CD1c-positive myeloid dendritic cell (primary cell): ENCODE measurements at regions not wholly inside any gene's neighbourhood (a gene's known extent, or its start where the extent isn't known, plus 50 kb on each side); places are given as distances from the start of the nearest gene placed in this dataset.
A peak's percentile ranks its signal among the peaks of the same experiment; 100 is the strongest.

ENCODE experiments used
- DNase-seq: peaks from one replicate; pipeline ENCODE4 v3.0.0-alpha.2; 2016; ENCODE audit errors: extremely low spot score

DNA sequence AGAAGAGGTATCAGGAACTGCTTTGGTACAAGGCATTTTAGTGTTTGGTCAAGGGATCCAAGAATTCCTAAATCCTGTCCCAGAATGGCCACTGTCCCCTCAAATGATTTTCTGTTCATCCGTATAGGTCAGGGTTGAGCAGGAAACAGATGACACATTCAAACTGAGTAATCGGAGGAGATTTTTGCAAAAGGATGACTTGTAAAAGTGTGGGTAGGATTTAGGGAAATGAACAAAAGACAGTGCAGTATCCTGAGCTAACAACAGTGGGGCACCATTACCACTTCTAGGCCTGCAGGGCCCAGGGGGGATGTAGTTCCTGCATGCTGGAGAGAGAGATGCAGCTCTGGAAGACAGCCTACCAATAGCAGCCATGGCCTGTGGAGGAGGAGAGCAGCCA, 290.1 kb downstream of the ZSWIM6 start:
- peak; percentile 44 for DNase-seq

DNA sequence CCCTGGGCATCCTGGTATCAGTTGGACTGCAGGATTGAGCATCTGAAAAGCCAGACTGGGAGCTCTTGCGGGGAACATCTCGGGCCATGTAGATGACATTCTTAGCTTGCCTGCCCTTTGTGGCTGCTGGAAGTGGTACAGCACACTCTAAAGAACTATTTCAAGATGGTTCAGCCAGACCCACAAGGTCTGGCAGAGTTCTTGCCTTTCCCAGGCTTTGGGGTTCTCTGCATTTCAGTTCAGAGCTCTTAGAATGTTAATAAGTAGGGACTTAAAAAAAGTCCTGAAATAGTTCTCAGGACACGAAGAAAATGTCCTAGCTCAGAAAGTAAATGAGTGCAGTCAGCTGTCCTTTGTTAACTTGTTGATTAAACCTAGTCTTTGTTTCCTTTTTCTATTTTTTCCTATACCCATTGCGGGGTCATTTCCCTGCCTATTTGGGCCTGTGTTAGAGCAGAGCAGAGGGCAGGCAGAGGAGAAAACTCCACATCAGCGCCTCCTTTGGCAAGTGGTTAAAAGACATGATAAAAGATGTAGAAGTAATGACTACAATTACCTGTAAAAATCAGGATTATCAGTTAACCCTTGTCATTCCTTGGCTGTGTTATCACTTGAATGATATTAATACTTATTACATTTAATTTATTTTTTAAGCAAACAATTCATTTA, 291.5 kb downstream of the ZSWIM6 start:
- DNase-seq: no peak

DNA sequence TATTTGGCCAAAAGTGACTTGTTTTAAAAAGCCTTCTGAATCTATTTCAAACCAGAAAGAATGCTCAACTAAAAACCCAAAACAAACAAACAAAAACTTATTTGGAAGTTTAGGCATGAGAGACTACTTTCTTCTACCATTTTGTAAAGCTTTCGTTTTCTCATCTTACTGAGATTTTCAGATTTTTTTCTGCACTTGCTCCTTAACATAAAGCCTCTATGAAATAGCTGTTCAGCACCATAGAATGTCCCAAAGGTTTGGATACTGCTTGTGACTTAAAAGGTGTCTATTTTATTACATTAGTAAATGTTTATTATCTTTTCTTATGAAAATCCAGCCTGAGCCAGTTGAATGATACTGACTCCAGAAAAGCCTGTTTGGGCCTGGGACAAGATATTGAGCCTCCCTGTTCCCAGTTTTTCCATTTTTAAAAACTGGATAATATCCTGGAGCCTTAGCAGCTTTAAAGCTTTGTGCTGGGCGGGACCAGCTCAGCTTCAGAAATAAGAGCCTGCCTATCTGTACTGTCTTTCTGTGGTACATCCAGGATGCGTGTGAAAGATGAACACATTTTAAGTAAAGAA, 292.6 kb downstream of the ZSWIM6 start:
- DNase-seq: no peak

DNA sequence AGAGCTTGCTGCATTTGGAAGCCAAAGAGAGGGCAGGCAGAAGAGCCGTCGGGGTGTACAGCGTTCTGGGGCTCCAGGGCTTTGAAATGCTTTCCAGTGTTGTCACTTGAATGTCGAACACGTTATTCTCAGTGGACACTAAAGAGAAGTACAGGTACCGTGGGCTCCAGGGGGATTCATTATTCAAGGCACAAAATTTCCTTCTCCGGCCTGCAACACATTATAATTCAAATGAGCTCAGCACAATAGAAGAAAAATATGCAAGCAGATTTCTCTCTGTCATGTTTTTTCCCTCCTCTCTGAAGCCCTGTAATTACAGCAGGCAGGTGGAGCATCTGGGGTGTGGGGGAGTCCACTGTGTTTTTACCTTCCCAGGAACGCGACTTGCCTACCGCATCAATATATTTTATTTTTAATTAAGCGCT, 293.1 kb downstream of the ZSWIM6 start:
- DNase-seq: no peak

GRCh38 chr5:61625681-61626621, 293.9 kb downstream of the ZSWIM6 start:
- DNase-seq: peak; percentile 70

DNA sequence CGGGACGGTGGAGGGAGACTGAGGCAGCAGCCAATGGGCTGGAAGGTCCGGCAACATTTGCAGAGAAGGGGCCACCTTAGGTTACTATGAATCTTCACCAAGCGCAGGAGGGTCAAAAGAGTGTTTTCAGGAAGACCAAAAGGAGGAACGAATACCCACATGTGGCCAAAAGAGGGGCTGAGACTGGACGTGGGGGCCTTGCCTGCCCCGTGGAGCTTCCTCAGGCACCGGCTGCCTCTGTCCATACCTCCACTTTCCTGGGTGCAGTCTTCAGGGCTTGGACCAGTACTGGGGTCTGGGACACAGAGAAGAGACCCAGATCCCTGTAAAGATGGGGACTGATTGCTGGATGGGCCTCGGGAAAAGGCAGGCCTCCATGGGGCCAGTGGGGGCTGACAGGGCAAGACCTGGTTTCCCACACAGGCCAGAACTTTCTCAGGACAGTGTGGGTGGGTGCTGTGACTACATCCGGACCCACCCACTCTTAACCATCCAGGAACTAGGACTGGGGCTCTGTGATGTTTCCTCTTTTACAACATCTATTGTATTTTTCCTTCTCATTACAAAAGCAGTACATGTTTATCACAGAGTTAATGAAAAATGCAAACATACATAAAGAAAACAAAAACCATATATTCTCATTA, 294.7 kb downstream of the ZSWIM6 start:
- DNase-seq: peak; percentile 90

DNA sequence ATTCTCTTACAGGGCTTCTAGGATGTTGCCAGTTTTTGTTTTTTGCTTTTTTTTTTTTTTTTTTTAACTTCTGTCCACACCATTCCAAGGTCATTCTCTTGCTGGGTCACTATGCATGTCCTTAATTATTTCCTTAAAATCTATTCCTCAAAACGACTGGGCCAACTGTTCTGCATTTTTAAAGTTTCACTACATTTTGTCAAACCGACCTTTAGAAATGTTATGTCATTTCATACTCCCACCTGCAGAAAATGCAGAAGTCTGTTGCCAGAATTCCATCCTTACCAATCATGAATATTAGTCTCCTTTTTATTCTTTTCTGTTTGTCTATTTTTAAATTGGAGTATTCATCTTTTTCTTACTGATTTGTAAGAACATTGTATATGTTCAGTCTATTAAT, 295.5 kb downstream of the ZSWIM6 start:
- peak; percentile 67 for DNase-seq

DNA sequence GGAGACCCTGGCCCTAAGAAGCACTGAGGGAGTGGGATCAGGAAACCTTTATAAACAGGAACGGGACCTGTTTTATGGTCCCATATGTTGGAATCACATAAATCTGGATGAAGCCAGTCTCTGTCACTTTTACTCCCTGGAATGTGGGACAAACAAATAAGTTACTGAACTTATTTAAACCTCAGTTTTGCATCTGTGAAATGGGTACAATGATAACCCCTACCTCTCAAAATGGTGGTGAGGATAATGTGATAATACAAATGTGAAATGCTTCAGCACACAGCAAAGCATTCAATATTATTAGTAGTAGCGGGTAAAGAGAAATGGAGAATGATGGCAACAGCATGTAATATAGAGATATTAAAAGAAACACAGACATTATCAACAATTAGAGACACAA, 298.9 kb downstream of the ZSWIM6 start:
- no peak for DNase-seq

DNA sequence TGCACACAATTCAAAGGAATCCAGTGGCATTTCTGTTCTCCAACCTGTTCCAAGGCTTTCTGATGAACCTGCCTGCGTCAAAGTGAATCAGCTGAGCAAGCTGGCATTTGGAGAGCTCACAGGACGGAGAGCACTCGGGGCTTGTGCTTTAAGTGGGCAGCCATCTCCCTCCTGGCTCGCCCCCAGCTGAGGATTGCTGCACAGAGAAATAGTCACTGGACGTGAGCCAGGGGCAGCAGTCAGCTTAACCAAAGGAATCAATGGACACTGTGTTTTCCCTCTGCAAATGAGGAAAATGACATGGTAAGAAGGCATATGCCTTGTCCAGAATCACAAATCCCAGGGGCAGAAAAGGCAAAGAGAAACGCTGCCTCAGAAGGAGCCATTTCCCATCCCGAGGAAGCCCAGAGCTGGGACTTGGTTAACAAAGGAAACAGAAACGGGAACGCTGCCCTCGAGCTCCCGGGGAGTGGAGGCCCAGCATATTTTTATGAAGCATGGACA, 299.4 kb downstream of the ZSWIM6 start:
- no peak for DNase-seq

GRCh38 chr5:61632064-61632463, 300.0 kb downstream of the ZSWIM6 start:
- DNase-seq: no peak

GRCh38 chr5:61635271-61635670, 303.2 kb downstream of the ZSWIM6 start:
- no peak for DNase-seq

DNA sequence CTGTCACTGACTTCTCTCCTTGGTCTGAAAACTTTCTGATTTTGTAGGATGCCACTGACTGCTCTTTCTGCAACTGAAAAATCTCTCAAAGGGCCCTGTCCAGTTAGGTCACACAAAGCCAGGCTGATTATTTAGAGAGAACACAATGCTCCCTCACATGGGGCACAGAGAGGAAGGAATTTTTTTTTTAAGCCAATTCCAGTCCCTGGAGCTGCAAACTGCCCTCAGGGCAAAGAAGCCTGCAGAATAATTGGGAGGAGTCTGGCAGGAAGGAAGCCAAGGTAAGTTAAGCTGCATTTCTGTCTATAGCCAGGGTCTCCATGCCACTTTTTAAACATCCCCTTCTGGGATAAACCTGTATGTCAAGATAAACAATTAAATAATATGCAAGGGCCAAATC, 305.5 kb downstream of the ZSWIM6 start:
- no peak for DNase-seq

GRCh38 chr5:61638476-61638875, 306.4 kb downstream of the ZSWIM6 start:
- no peak for DNase-seq

DNA sequence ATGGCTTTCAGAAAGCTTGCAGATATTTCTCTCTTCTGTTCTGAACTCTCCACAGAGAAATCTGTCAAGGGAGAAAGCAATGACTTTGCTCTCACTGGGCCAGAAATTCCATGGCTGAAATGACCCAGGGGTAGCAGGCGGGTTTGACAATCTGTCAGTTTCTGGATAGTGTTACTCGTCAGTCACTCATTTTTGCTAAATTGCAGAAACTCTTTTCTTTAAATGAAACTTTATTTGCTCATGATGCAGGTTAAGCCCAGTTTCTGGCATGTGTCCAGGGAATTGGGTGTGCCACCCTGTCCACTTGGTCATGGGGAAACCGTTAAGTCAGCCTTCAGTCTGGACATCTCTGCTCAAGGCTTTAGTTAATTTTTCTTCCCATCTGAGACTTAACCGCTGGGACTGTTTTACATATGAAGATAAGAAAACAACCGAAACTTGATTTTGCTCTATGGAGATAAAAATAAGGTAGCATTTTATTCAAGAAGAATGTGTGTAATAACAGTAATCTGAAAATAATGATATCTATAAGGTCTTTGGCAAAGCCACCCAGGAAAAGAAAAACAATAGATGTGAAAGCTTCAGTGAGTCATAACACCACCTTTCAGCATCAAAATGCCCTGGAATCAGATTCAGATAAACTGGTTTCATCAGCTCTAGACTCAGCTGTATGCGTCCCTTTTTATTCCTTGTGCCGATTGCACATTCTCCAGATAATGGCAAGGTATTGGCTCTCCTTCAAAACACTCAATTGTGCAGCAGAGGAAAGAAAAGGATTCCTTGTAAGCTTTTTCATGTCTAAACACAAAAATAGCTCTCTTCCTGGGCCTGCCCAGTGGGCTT, 308.3 kb downstream of the ZSWIM6 start:
- no peak for DNase-seq

DNA sequence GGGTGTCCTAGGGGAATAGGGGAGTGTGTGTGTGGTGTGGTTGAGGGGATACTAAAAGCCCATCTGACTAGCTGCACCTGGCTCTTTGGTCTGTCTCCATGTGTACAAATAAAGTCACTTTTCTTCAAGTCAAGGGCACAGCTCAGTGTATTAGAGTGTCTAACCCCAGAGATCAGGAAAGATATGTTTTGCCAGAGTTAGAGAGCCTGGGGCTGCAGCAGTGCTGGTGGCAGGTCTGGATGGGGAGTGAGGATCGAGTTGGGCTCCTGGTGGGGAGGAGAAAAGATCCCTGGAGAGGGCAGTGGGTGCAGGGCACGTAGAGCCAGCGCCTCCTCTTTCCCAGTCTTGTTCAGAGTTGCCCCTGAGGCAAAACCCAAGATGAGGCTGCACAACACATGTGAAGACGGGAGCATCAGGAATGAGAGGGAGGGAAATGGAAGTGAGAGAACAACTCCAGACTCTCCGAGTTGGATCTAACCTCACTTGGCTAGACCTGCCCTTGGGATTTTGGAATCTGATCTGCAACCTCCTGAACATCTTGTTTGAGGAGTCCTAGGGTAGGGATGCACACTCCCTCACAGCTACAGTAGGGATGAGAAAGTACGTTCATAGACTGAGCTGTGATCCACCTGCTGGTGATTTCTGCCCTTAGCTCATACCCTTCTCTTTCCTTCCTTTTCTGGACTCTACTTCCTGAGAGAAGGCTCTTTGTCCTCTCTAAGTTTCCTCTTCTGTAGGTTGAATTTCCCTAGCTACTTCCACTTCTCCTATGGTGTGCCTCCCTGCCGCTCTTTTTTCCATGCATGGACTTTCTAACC, 309.9 kb downstream of the ZSWIM6 start:
- no peak for DNase-seq

- no peak for DNase-seq
These were observed 315.6 kb downstream of the ZSWIM6 start for GRCh38 chr5:61647672-61648071.

GRCh38 chr5:61649231-61649630, 317.2 kb downstream of the ZSWIM6 start:
- DNase-seq: no peak

DNA sequence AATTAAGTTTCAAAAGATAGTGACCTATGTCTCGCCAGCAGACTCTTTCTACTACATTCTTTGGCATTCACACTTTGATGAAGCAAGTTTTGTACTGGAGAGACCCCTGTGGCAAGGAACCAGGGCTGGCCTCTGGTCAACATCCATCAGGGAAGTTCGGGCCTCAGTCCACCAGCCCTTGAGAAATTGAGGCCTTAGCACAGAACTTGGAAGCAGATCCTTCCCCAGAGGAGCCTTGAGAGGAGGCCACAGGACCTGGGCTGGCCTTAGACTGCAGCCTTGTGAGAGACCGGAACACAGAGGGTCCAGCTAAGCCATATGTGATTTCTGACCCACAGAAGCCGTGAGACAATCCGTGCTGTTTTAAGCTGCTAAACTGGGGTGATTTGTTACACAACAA, 317.9 kb downstream of the ZSWIM6 start:
- no peak for DNase-seq

DNA sequence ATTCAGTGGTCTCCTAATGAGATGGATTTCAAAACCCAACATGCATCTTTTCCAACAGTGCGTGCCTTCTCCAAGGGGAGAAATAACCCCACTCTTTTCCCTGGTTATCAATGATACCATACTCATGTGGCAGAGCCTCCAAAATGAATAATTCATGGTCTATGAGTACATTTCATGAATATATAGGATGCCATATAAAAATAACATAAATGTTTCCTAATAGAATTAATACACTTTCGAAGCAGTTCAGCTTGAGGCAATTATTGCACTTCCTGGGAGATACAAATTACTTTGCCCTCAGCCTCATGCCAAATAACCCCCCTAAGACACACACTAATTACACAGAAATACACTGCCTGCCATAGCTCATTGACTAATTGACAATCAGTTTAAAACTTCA, 318.6 kb downstream of the ZSWIM6 start:
- DNase-seq: no peak

- no peak for DNase-seq
These were observed 319.1 kb downstream of the ZSWIM6 start for GRCh38 chr5:61651195-61651594.
